SH-SY5Y (cell line): ENCODE measurements at regions not wholly inside any gene's neighbourhood (a gene's known extent, or its start where the extent isn't known, plus 50 kb on each side); places are given as distances from the start of the nearest gene placed in this dataset.

Experiments
- GATA2 ChIP-seq: IDR thresholded peaks from 2 replicates; pipeline ENCODE4 v1.6.1; 2011; ENCODE audit warnings: mild to moderate bottlenecking, low read depth, low read length
- GATA3 ChIP-seq: IDR thresholded peaks from 2 replicates; pipeline ENCODE4 v1.6.1; 2011; ENCODE audit warnings: low read depth, mild to moderate bottlenecking, low read length, moderate library complexity

DNA sequence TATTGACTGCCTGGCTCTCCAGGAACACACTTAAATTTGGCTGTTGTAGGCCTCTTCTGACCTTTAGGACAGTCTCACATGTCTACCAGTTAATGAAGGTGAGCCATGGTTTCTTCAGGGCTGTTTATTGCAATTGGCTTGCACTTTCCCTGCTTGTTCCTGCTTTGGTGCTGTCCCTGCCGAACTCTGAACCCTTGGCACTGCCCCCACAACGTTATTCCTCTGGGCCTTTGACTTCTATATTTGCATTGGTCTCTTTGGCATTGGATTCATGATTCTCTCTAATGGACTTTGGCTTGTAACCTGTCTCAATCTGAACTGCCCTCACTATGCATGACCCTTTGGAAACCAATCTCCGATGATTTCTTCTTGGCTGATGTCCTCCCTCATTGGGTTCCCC is 299.4 kb downstream of the UTP18 start:
- TF ChIP-seq GATA3 (no peak), GATA2 (no peak)
